ENCODE measurements at regions not wholly inside any gene's neighbourhood (a gene's known extent, or its start where the extent isn't known, plus 50 kb on each side); places are given as distances from the start of the nearest gene placed in this dataset.

- H3K27ac ChIP-seq, result no peak overlapping the region
- TF ChIP-seq CTCF (conservative IDR thresholded peaks at IDR 0.05) (peak; percentile 86), ZFX (IDR thresholded peaks at IDR 0.05) (no peak)
Observed at GRCh38 chr6:12605888-12606345, 110.7 kb upstream of the PHACTR1 start.

DNA sequence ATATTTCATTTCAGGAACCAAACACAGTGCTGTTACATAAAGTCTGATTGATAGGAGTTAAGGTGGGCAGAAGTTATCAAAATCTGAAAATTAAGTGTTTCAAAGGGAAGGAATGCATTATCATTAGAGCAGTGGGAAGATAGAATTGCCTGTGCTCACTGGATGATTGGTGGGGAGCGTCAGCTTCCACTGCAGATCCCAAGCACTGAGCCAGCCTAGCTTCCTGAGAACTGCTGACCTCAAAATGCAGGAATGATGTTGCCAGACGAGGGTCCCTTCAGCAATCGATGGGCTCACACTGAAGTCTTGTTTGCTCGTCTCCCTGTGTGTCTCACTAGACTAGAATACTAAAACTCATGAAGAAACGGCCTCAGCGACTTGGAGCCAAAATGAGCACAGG, 110.0 kb upstream of the PHACTR1 start:
- H3K27ac ChIP-seq, result no peak overlapping the region

DNA sequence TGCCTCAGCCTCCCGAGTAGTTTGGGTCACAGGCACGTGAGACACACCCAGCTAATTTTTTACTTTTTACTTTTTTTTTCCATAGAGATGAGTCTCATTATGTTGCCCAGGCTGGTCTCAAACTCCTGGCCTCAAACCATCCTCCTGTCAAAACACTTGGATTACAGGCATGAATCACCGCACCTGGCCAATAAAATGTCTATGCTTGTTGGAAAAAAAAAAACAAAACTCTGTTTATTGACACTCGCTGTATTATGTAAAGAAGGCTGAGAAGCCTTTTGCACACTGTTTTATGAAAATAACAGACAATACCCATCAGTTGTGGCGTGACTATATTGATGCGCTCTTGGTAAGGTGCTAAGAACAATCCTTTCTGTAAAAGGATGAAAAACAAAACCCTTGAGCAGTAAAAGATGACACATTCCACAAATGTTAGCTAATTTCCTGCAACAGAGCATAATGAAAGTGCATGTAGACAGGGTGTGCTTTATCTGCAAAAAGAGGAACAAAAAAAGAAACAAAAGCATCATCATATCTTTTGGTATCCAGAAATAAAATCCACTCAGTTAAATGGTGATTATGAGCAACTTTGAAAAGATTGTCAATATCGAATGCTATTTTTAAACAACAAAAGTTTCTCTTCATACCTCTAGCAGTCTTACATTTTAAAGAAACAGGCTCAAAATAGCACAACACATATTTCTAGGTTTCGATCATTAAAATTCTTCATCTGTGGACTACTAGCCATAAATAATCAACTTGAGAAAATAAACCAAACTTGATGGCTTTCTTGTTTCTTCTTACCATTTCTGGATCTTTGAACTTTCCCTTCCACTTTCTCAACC, 108.3 kb upstream of the PHACTR1 start:
- TF ChIP-seq CTCF (conservative IDR thresholded peaks at IDR 0.05), result no peak
- no peak for TF ChIP-seq ZFX (IDR thresholded peaks at IDR 0.05)
- H3K27ac ChIP-seq, result no peak overlapping the region

More for the DNA sequence above, 110.0 kb upstream of the PHACTR1 start:
- TF ChIP-seq CTCF (conservative IDR thresholded peaks at IDR 0.05), result no peak
- TF ChIP-seq ZFX (IDR thresholded peaks at IDR 0.05), result no peak

- no peak overlapping the region for H3K27ac ChIP-seq
Observed at GRCh38 chr6:12608874-12609273, 107.7 kb upstream of the PHACTR1 start.

GRCh38 chr6:12609751-12610150, 106.8 kb upstream of the PHACTR1 start:
- no peak for TF ChIP-seq CTCF (conservative IDR thresholded peaks at IDR 0.05)
- TF ChIP-seq ZFX (IDR thresholded peaks at IDR 0.05), result no peak
- H3K27ac ChIP-seq, result no peak overlapping the region

More at GRCh38 chr6:12608874-12609273, 107.7 kb upstream of the PHACTR1 start:
- TF ChIP-seq ZFX (IDR thresholded peaks at IDR 0.05), result no peak
- TF ChIP-seq CTCF (conservative IDR thresholded peaks at IDR 0.05), result no peak

- H3K27ac ChIP-seq, result no peak overlapping the region
- TF ChIP-seq CTCF (conservative IDR thresholded peaks at IDR 0.05), result no peak
- TF ChIP-seq ZFX (IDR thresholded peaks at IDR 0.05), result no peak
Observed at GRCh38 chr6:12610862-12611261, 105.7 kb upstream of the PHACTR1 start.

GRCh38 chr6:12613811-12614210, 102.8 kb upstream of the PHACTR1 start:
- TF ChIP-seq CTCF (conservative IDR thresholded peaks at IDR 0.05), result no peak
- no peak for TF ChIP-seq ZFX (IDR thresholded peaks at IDR 0.05)
- H3K27ac ChIP-seq, result no peak overlapping the region

Measured in C4-2B (cell line).